ENCODE measurements at regions not wholly inside any gene's neighbourhood (a gene's known extent, or its start where the extent isn't known, plus 50 kb on each side); places are given as distances from the start of the nearest gene placed in this dataset.
"Not testable (repeated sequence)": the region's sequence is repeated elsewhere in the genome, so short reads cannot be mapped to it uniquely, and the experiment has no call there.

GRCh38 chr11:109706945-109707344, 285.0 kb downstream of the C11orf87 start:
- Mint-ChIP-seq H3K27ac (ENCODE audit: unreplicated experiment) (no peak overlapping the region), H3K4me3 (ENCODE audit: unreplicated experiment) (no peak overlapping the region), H3K9me3 (ENCODE audit: unreplicated experiment) (no peaks in the 10 kb centered on the region), H3K4me1 (ENCODE audit: unreplicated experiment) (no peaks in the 10 kb centered on the region), H3K27me3 (ENCODE audit: unreplicated experiment) (no peaks in the 10 kb centered on the region), H3K36me3 (ENCODE audit: low read depth, unreplicated experiment) (no peaks in the 10 kb centered on the region)
- no peak for DNase-seq (ENCODE audit: low spot score)
- TF ChIP-seq CTCF (IDR thresholded peaks at IDR 0.05; ENCODE audit: unreplicated experiment), result no peak

- no peak for DNase-seq (ENCODE audit: low spot score)
- H3K4me1 Mint-ChIP-seq (ENCODE audit: unreplicated experiment), result no peaks in the 10 kb centered on the region
- no peak overlapping the region for H3K4me3 Mint-ChIP-seq (ENCODE audit: unreplicated experiment)
- H3K27me3 Mint-ChIP-seq (ENCODE audit: unreplicated experiment), result no peaks in the 10 kb centered on the region
- no peaks in the 10 kb centered on the region for H3K36me3 Mint-ChIP-seq (ENCODE audit: low read depth, unreplicated experiment)
- no peaks in the 10 kb centered on the region for H3K9me3 Mint-ChIP-seq (ENCODE audit: unreplicated experiment)
- TF ChIP-seq CTCF (IDR thresholded peaks at IDR 0.05; ENCODE audit: unreplicated experiment), result no peak
- no peak overlapping the region for H3K27ac Mint-ChIP-seq (ENCODE audit: unreplicated experiment)
These were observed 285.4 kb downstream of the C11orf87 start for GRCh38 chr11:109707411-109707810.

- no peaks in the 10 kb centered on the region for H3K4me1 Mint-ChIP-seq (ENCODE audit: unreplicated experiment)
- H3K4me3 Mint-ChIP-seq (ENCODE audit: unreplicated experiment), result no peak overlapping the region
- no peak for TF ChIP-seq CTCF (IDR thresholded peaks at IDR 0.05; ENCODE audit: unreplicated experiment)
- H3K36me3 Mint-ChIP-seq (ENCODE audit: low read depth, unreplicated experiment), result no peaks in the 10 kb centered on the region
- no peak for DNase-seq (ENCODE audit: low spot score)
- H3K27ac Mint-ChIP-seq (ENCODE audit: unreplicated experiment), result no peak overlapping the region
- H3K27me3 Mint-ChIP-seq (ENCODE audit: unreplicated experiment), result no peaks in the 10 kb centered on the region
- no peaks in the 10 kb centered on the region for H3K9me3 Mint-ChIP-seq (ENCODE audit: unreplicated experiment)
These were observed 286.2 kb downstream of the C11orf87 start for GRCh38 chr11:109708184-109708583.

- H3K4me3 Mint-ChIP-seq (ENCODE audit: unreplicated experiment); H3K27me3 Mint-ChIP-seq (ENCODE audit: unreplicated experiment); H3K9me3 Mint-ChIP-seq (ENCODE audit: unreplicated experiment): not testable (repeated sequence)
These were observed 292.5 kb downstream of the C11orf87 start for GRCh38 chr11:109714444-109714843.

GRCh38 chr11:109715424-109715823, 293.4 kb downstream of the C11orf87 start:
- DNase-seq (ENCODE audit: low spot score); H3K27me3 Mint-ChIP-seq (ENCODE audit: unreplicated experiment); H3K9me3 Mint-ChIP-seq (ENCODE audit: unreplicated experiment); H3K4me1 Mint-ChIP-seq (ENCODE audit: unreplicated experiment); H3K27ac Mint-ChIP-seq (ENCODE audit: unreplicated experiment): not testable (repeated sequence)
- Mint-ChIP-seq H3K36me3 (ENCODE audit: low read depth, unreplicated experiment) (peaks cover 10% of the 10 kb centered on the region), H3K4me3 (ENCODE audit: unreplicated experiment) (peak overlapping the region; percentile 68)

More at GRCh38 chr11:109714444-109714843, 292.5 kb downstream of the C11orf87 start:
- not testable (repeated sequence) for H3K4me1 Mint-ChIP-seq (ENCODE audit: unreplicated experiment); H3K27ac Mint-ChIP-seq (ENCODE audit: unreplicated experiment); DNase-seq (ENCODE audit: low spot score)
- peaks cover 10% of the 10 kb centered on the region for H3K36me3 Mint-ChIP-seq (ENCODE audit: low read depth, unreplicated experiment)

- Mint-ChIP-seq H3K27me3 (ENCODE audit: unreplicated experiment) (no peaks in the 10 kb centered on the region), H3K27ac (ENCODE audit: unreplicated experiment) (no peak overlapping the region), H3K36me3 (ENCODE audit: low read depth, unreplicated experiment) (no peaks in the 10 kb centered on the region), H3K4me3 (ENCODE audit: unreplicated experiment) (no peak overlapping the region), H3K4me1 (ENCODE audit: unreplicated experiment) (no peaks in the 10 kb centered on the region), H3K9me3 (ENCODE audit: unreplicated experiment) (no peaks in the 10 kb centered on the region)
- DNase-seq (ENCODE audit: low spot score), result no peak
- no peak for TF ChIP-seq CTCF (IDR thresholded peaks at IDR 0.05; ENCODE audit: unreplicated experiment)
These were observed 304.1 kb downstream of the C11orf87 start for GRCh38 chr11:109726061-109726460.
